Memory B cell (primary cell): ENCODE measurements at regions not wholly inside any gene's neighbourhood (a gene's known extent, or its start where the extent isn't known, plus 50 kb on each side); places are given as distances from the start of the nearest gene placed in this dataset.

ENCODE experiments used
- ATAC-seq: fragments of 150-1000 bp; cut with Tn5 transposase; 2 replicates; pipeline ENCODE4 v1.10.0; 2021; ENCODE audit warnings: low read depth, mild to moderate bottlenecking, moderate library complexity
- DNase-seq, 2 donors: peaks; one replicate each; pipeline ENCODE4 v3.0.0; 2022; ENCODE audit warnings: low spot score in 2 of 2
- H3K27ac Mint-ChIP-seq: one replicate; pipeline ENCODE4 v1.8.0; 2022; ENCODE audit warnings: mild to moderate bottlenecking, moderate library complexity, mixed read lengths
- H3K27me3 Mint-ChIP-seq: one replicate; pipeline ENCODE4 v1.8.0; 2022; ENCODE audit warnings: mixed read lengths
- H3K36me3 Mint-ChIP-seq: one replicate; pipeline ENCODE4 v1.8.0; 2022; ENCODE audit warnings: mild to moderate bottlenecking, mixed read lengths
- H3K4me1 Mint-ChIP-seq: one replicate; pipeline ENCODE4 v1.8.0; 2022; ENCODE audit warnings: mixed read lengths
- H3K4me3 Mint-ChIP-seq: one replicate; pipeline ENCODE4 v1.8.0; 2022; ENCODE audit warnings: mild to moderate bottlenecking, moderate library complexity, mixed read lengths
- H3K9me3 Mint-ChIP-seq: one replicate; pipeline ENCODE4 v1.8.0; 2022; ENCODE audit warnings: mixed read lengths

DNA sequence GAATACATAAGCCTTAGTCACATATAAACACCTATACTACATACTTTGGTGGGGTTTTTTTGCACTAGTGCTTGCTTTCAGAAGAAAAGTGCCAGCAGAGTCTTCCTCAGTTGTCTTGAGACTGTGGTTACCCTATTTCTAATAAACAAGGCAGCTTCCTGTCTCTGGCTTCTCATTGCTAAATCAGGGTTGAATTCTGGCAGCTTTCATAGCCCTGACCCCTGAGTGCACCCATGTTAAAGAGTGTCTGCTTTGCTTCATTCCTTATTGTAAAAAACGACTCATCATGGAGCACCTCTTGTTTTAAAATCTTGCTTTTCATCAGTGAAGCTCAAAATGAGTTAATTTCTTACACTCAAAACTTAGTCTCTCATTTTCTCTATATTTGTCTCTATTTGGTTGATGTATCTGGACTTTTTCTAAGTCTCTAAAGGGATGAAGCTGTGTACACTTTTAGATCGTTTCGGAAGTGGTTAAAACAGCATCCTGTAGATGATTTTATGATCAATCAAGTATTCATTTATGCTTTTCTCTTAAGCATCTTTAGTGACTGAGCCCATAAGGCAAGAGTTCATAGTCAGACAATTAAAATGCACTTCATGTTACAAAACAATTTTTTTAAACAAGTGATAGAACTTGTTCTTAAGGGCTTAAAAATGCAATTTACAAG is 72.1 kb downstream of the KLF12 start:
- peaks cover 60% of the 10 kb centered on the region for H3K4me1 Mint-ChIP-seq
- peak overlapping the region; percentile 68 for H3K27ac Mint-ChIP-seq
- H3K36me3 Mint-ChIP-seq = peaks cover 15% of the 10 kb centered on the region
- ATAC-seq = peak; percentile 80
- no peak for DNase-seq
- H3K4me3 Mint-ChIP-seq = peak overlapping the region; percentile 55
- no peaks in the 10 kb centered on the region for H3K9me3 Mint-ChIP-seq
- H3K27me3 Mint-ChIP-seq = no peaks in the 10 kb centered on the region

DNA sequence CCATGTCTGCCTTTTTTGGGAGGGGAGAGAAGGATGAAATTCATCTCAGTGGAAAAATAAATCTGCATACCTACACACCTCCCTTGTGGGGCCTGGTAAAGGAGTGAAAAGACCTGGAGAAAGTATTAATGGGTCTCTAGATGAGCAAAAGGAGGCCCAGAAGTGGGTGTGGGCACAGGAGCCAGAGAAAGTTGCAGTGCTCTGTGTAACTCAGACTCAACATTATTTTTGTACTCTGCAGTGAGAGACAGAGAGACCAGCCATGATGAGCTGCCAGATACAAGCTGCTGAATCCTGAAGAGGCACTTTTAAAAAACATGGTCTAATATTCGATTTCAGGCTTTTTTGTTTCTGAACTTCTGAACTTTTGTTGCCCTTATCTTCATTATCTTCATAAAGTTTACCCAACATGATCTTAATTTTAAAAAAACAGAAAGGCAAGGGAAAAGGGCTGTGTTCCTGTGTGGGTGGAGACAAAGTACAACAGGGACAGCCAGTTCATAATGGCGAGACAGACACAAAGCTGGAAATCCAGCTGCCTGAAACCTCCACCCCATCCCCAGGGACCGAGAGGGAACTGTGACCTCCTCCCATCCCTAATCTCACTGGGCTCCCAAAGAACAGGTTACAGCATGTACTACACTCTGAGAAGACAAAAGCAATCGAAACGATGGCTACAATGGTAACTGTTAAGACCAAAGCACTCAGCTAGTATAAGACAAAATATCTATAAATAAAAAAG is 77.2 kb downstream of the KLF12 start:
- Mint-ChIP-seq H3K4me1 (peaks cover 58% of the 10 kb centered on the region), H3K27ac (peak overlapping the region; percentile 69), H3K27me3 (no peaks in the 10 kb centered on the region), H3K4me3 (no peak overlapping the region), H3K9me3 (no peaks in the 10 kb centered on the region), H3K36me3 (peaks cover 12% of the 10 kb centered on the region)
- ATAC-seq = no peak
- no peak for DNase-seq

DNA sequence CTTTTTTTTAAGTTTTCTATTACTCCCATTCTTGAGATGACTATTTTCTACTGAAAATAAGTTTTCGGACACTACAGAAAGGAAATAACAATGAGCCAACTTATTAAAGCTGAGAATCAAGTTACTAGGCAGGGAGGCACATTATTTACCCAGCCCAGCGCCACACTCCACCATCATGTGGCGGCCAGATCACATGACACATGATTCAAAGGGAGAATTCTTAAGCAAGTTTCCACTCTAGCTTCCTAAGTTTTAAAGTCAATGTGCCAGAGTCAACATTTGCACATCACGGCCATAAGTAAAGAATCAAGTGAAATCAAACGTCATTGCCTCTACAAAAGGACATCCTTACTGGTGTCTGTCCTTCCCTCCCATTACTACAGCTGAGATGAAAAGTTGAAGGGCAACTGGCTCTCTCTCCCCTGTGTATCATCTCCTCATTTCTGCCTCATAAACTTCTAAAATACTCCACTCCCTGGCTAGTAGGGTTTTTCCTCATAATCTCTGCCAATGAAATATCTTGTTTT is 81.7 kb downstream of the KLF12 start:
- Mint-ChIP-seq H3K27ac (no peak overlapping the region), H3K9me3 (no peaks in the 10 kb centered on the region), H3K4me1 (peaks cover 66% of the 10 kb centered on the region), H3K4me3 (no peak overlapping the region), H3K27me3 (no peaks in the 10 kb centered on the region), H3K36me3 (peaks cover 15% of the 10 kb centered on the region)
- ATAC-seq = no peak
- DNase-seq = no peak

DNA sequence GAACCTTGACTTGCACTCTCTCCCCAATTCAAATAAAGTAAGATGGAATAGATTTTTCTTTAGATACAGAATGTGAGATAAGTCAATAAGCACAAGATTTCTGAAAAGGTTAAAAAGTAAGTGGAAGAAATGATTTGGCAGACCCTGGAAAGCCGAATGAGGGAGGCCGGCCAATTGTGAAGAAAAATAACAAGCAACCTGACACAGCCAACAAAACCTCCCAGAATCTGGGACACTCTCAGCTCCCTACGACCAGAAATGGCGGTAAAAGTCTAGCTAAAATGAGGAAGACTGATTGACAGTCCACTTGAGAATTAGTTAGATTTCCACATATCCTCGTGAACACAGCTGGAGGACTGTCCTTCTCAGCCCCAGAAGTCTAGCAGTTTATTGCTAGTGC is 85.4 kb downstream of the KLF12 start:
- ATAC-seq (no peak), DNase-seq (no peak)
- Mint-ChIP-seq H3K27me3 (no peaks in the 10 kb centered on the region), H3K4me3 (no peak overlapping the region), H3K4me1 (peaks cover 56% of the 10 kb centered on the region), H3K27ac (peak overlapping the region; percentile 75), H3K36me3 (peaks cover 20% of the 10 kb centered on the region), H3K9me3 (no peaks in the 10 kb centered on the region)

DNA sequence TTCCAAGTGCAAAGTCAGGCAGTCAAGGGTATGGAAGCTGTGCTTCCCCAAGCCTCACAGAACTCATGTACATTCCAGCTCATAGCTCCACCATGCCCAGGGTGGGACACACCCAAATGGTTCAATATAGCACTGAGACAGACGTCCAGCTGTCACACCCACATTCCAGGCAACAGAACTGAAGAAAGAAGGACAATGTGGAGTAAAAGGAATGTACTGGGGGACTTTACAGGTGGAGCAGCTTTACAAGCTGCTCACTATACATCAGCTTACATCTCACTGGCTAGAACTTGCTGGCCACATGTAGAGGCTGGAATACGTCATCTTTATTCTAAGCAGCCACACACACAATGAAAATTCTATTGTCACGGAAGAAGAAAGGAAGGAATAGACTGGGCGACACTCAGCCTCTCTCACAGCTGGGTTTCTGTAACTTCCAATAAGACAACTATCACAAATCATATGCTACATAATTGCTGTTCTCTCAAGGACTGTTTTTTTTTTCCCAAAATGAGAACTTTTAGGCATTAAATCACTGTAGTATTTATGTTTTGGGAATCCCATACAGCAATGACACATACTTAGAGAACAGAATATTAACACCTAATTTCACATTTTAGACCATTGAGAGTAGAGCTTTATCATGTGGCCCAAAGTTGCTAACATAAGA is 86.1 kb downstream of the KLF12 start:
- no peak overlapping the region for H3K4me3 Mint-ChIP-seq
- ATAC-seq (no peak), DNase-seq (no peak)
- peaks cover 20% of the 10 kb centered on the region for H3K36me3 Mint-ChIP-seq
- H3K9me3 Mint-ChIP-seq = no peaks in the 10 kb centered on the region
- peak overlapping the region; percentile 75 for H3K27ac Mint-ChIP-seq
- no peaks in the 10 kb centered on the region for H3K27me3 Mint-ChIP-seq
- H3K4me1 Mint-ChIP-seq = peaks cover 54% of the 10 kb centered on the region

DNA sequence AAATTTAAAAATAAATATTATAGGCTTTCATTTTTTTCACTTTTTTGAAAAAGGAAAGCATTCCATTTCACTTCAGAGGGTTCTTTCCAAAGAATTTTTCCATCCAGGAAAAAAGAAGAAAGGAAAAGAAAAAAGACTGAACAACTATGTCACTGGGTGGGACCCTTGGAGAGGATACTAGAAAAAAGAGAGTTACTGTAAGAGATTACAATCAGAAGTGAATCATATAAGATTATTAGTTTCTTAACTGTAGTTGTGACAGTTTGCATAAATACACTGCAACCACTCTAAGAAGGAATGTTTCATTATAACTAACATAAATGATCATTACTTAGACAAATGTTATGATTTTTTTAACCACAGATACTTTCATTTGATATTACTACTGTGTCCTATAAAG is 87.8 kb downstream of the KLF12 start:
- H3K9me3 Mint-ChIP-seq = no peaks in the 10 kb centered on the region

DNA sequence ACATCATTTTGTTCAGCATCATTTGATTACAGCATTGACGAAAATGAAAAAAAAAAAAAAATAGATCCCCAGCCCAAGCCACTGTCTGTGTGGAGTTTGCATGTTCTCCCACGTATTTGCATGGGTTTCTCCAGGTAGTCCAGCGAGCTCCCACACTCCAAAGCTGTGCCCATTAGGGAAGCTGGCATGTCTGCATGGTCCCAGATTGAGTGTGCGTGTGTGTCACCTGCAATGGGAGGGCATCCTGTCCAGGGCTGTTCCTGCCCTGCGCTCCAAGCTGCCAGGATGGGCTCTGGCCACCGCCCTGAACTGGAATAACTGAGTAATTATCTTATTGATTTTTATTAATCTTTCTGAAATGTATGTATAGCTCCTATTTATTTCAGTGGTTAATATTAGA is 88.6 kb downstream of the KLF12 start:
- Mint-ChIP-seq H3K4me1 (peaks cover 49% of the 10 kb centered on the region), H3K4me3 (no peak overlapping the region), H3K36me3 (peaks cover 20% of the 10 kb centered on the region), H3K27me3 (no peaks in the 10 kb centered on the region), H3K27ac (no peak overlapping the region), H3K9me3 (no peaks in the 10 kb centered on the region)
- no peak for ATAC-seq
- DNase-seq = no peak

More for the DNA sequence above, 87.8 kb downstream of the KLF12 start:
- Mint-ChIP-seq H3K4me3 (no peak overlapping the region), H3K27me3 (no peaks in the 10 kb centered on the region), H3K27ac (no peak overlapping the region), H3K36me3 (peaks cover 20% of the 10 kb centered on the region), H3K4me1 (peaks cover 53% of the 10 kb centered on the region)
- no peak for ATAC-seq
- DNase-seq = no peak

DNA sequence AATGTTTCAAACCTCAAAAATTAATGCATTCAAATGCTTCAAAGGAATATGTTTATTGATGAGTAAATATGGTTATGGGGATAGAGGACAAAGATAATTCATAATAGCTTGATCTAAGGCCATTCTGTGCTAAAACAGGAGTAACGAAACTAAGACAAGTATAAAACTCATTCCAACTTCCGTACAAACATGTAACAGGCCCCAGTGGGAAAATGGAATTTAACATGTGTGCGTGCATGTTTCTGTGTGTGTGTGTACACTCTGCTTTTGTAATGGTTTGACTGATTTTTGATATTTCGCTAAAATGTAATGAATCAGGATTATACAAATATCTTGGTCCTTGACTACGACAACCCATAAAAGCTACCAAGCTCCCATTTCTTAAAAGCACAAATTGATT is 91.0 kb downstream of the KLF12 start:
- DNase-seq = no peak
- peaks cover 9% of the 10 kb centered on the region for H3K36me3 Mint-ChIP-seq
- no peaks in the 10 kb centered on the region for H3K9me3 Mint-ChIP-seq
- ATAC-seq = no peak
- no peak overlapping the region for H3K27ac Mint-ChIP-seq
- no peaks in the 10 kb centered on the region for H3K27me3 Mint-ChIP-seq
- no peak overlapping the region for H3K4me3 Mint-ChIP-seq
- peaks cover 41% of the 10 kb centered on the region for H3K4me1 Mint-ChIP-seq

DNA sequence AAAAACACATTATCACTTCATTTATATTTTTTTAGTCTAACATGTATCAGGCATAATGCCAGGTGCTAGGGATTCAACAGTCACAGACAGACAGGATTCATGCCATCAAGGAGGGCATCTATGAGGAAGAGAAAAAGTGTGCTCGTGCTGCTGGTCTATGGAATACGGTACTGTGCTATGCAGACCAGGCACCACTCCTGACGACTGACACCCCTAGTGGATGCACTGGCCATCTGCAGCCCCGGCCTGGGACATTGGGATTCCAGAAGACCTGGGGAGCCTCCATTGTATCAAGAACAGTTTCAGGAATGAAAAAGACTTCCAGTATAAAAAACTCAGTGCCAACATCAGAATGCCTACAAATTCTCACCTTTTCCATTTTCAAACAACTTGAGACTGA is 94.0 kb downstream of the KLF12 start:
- Mint-ChIP-seq H3K36me3 (peaks cover 8% of the 10 kb centered on the region), H3K27me3 (no peaks in the 10 kb centered on the region), H3K27ac (no peak overlapping the region), H3K9me3 (no peaks in the 10 kb centered on the region), H3K4me3 (no peak overlapping the region), H3K4me1 (peaks cover 46% of the 10 kb centered on the region)
- peak; percentile 27 to 29 for DNase-seq
- ATAC-seq = peak; percentile 96

DNA sequence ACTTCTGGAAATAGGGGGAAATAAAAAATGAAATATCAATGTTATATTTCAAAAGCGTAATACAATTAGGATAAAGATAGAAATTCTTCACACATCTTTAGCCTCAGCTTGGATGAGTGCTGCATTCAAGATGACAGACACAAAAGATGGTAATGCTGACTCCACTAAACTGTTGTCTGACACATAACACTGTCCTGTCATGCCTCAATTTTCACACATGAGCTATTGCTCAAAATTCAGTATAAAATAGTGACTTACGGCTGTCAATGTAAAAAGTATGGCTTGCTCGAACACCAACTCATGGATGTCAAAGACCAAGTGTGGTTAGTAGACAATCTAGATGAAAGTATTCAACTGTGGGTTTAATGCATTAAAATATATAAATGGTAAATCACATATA is 94.5 kb downstream of the KLF12 start:
- no peaks in the 10 kb centered on the region for H3K27me3 Mint-ChIP-seq
- ATAC-seq = no peak
- H3K9me3 Mint-ChIP-seq = no peaks in the 10 kb centered on the region
- H3K4me1 Mint-ChIP-seq = peaks cover 46% of the 10 kb centered on the region
- peaks cover 7% of the 10 kb centered on the region for H3K36me3 Mint-ChIP-seq
- H3K27ac Mint-ChIP-seq = no peak overlapping the region
- DNase-seq = no peak
- H3K4me3 Mint-ChIP-seq = no peak overlapping the region

DNA sequence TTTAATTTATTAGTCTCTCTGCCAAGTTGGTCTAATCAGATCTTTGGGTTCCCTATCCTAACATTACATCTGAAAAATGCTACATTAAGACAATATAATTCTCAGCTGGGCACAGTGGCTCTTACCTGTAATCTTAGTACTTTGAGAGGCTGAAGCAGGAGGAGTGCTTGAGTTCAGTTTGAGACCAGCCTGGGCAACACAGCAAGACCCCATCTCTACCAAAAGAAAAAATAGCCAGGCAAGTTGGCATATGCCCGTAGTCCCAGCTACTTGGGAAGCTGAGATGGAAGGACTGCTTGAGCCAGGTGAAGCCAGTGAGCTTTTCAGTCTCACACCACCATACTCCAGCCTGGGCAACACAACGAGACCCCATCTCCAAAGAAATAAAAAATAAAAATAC is 95.0 kb downstream of the KLF12 start:
- H3K9me3 Mint-ChIP-seq = no peaks in the 10 kb centered on the region
- ATAC-seq (no peak), DNase-seq (no peak)
- H3K27ac Mint-ChIP-seq = no peak overlapping the region
- H3K4me3 Mint-ChIP-seq = no peak overlapping the region
- H3K4me1 Mint-ChIP-seq = peaks cover 44% of the 10 kb centered on the region
- no peaks in the 10 kb centered on the region for H3K27me3 Mint-ChIP-seq
- peaks cover 4% of the 10 kb centered on the region for H3K36me3 Mint-ChIP-seq

DNA sequence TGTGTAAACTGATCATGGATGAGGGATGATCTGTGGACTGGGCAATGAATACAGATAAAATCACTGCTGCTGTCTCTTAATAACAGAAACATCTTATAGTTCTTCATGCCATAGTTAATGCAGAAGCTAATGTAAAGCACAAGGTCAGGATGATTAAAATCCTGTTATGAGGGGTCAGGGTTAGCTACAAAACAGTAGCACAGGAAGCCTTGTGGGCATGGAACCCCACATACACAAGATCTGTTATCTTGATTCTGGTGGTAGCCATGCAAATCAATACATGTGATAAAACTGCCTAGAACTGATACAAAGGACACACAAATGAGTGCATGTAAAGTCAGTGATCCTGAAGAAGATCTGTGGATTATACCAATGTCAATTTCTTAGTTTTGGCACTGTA is 96.4 kb downstream of the KLF12 start:
- no peak for DNase-seq
- no peak for ATAC-seq
- Mint-ChIP-seq H3K4me3 (no peak overlapping the region), H3K4me1 (peaks cover 38% of the 10 kb centered on the region), H3K27me3 (no peaks in the 10 kb centered on the region), H3K9me3 (no peaks in the 10 kb centered on the region), H3K27ac (peak overlapping the region; percentile 35), H3K36me3 (peaks cover 4% of the 10 kb centered on the region)

DNA sequence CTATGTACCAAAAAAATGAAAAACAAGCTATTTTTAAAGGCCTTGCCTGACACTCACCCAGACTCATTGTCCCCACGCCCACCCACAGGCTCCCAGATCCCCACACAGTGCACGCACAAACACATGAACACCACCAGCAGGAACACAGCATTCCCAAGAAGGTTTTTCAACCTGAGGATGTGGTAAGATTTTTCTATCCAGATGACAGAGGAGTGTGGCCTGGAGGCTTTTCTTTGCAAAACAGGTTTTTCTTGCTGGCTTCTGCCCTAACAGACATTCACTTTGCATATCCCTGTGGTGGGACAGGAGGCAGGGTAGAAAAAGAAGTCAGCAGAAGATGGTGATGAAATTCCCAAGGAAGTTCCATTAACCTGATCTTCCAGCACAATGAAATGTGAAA is 97.8 kb downstream of the KLF12 start:
- Mint-ChIP-seq H3K9me3 (no peaks in the 10 kb centered on the region), H3K27ac (no peak overlapping the region), H3K36me3 (peaks cover 7% of the 10 kb centered on the region), H3K4me1 (peaks cover 35% of the 10 kb centered on the region), H3K4me3 (no peak overlapping the region), H3K27me3 (no peaks in the 10 kb centered on the region)
- DNase-seq (no peak), ATAC-seq (no peak)

DNA sequence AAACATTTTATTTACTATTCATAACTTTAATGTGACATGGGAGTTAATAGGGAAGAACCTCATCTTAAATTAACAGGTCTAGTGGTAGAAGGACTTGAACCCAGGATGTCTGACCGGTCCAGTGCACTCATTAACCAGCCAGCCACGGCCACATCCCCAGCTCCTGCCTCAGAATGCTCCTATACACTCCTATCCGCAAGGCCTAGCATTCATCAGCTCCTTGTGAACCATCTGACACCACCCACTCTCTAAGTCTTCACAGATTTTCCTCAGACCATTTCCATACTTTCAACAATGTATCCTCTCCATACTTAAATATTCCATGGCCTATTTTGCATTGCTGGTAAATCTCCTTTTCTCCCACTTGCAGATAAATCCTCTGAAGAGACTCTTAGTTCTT is 98.3 kb downstream of the KLF12 start:
- Mint-ChIP-seq H3K27ac (no peak overlapping the region), H3K27me3 (no peaks in the 10 kb centered on the region), H3K9me3 (no peaks in the 10 kb centered on the region), H3K4me3 (no peak overlapping the region), H3K36me3 (peaks cover 7% of the 10 kb centered on the region), H3K4me1 (peaks cover 36% of the 10 kb centered on the region)
- DNase-seq = no peak
- no peak for ATAC-seq
